ENCODE measurements at regions not wholly inside any gene's neighbourhood (a gene's known extent, or its start where the extent isn't known, plus 50 kb on each side); places are given as distances from the start of the nearest gene placed in this dataset.

DNA sequence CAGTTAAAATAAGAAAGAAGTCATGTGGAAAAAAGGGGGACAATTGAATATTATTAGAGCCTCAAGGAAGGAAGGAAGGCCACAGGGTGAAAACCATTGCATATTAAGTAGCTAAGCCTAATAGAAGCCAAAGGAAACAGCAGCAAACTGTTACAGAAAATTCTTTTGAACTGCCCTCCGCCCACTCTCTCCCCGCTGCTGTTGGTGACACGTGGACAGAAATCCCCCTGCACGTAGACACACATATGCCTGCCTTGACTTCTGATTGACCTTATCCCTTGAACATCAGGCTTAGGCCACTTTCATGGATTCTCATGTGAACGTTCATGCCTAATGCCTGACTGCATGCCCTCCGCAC lies 229.1 kb downstream of the KCNRG start:
- TF ChIP-seq, protein P1, sequence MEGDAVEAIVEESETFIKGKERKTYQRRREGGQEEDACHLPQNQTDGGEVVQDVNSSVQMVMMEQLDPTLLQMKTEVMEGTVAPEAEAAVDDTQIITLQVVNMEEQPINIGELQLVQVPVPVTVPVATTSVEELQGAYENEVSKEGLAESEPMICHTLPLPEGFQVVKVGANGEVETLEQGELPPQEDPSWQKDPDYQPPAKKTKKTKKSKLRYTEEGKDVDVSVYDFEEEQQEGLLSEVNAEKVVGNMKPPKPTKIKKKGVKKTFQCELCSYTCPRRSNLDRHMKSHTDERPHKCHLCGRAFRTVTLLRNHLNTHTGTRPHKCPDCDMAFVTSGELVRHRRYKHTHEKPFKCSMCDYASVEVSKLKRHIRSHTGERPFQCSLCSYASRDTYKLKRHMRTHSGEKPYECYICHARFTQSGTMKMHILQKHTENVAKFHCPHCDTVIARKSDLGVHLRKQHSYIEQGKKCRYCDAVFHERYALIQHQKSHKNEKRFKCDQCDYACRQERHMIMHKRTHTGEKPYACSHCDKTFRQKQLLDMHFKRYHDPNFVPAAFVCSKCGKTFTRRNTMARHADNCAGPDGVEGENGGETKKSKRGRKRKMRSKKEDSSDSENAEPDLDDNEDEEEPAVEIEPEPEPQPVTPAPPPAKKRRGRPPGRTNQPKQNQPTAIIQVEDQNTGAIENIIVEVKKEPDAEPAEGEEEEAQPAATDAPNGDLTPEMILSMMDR (IDR thresholded peaks at IDR 0.05; ENCODE audit: insufficient read depth, low read length, poor library complexity, severe bottlenecking), result no peak
- no peak for TF ChIP-seq EZH2phosphoT487 (conservative IDR thresholded peaks at IDR 0.05; ENCODE audit: low read length)

Data from SU-DHL-6 (cell line).